HG02885 (cell line): ENCODE measurements at regions not wholly inside any gene's neighbourhood (a gene's known extent, or its start where the extent isn't known, plus 50 kb on each side); places are given as distances from the start of the nearest gene placed in this dataset.

ENCODE experiments used
- ATAC-seq: cut with Tn5 transposase; IDR thresholded peaks from one replicate; pipeline ENCODE4 v1.9.1; 2021; ENCODE audit warnings: mild to moderate bottlenecking; ENCODE audit not compliant: unreplicated experiment, poor library complexity

DNA sequence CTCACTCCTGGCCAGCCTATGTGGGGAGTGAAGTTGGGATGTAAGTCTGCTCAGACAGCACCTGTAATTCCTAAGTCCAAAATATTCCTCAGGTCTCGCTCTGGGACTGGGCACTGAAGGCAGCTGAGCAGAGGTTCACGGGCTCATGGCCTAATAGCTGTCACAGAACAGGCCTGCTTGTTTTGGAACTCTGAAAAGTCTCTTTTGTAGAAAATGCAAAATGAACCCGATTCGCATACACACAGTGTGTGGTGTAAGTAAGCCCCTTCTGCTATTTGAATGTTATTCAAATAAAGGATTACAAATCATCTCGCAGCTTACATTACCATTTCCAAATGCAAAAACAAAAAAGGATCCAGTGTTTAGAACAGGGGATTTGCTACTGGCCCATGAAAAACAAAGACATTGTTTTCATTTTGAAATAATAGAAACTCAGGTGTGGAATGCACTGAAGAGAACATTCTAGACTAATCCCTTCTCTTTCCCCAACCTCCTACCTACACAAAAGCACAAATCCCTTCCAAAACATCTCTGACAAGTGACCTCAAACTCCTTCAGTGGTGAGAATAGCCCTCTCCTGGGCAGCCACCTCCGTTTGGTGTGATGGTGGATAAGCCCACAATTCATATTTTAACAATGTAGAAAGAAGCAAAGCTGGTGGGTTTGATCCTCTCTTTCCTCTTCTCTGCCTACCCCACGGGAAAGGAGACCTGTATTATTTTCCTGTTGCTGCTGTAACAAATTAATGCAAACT lies 118.3 kb upstream of the NCK2 start:
- no peak for ATAC-seq

DNA sequence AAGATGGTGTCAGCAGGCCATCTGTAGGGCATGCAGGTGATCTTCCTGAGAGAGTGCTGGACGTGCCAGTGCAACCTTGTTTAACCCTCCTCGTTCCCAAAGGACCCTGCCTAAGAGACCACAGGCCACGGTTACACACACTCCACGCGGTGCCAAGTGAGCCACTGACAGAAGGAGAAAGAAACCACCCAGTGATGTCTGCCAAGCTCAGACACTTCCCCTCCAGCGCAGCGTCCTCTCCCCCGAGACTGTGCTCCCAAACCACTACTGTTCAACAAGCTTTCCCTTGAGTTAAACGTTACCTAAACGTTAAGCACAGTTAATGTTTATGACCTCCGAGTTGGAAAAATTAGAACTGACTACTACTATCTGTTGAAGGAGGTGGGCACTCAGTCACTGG lies 119.1 kb upstream of the NCK2 start:
- no peak for ATAC-seq

DNA sequence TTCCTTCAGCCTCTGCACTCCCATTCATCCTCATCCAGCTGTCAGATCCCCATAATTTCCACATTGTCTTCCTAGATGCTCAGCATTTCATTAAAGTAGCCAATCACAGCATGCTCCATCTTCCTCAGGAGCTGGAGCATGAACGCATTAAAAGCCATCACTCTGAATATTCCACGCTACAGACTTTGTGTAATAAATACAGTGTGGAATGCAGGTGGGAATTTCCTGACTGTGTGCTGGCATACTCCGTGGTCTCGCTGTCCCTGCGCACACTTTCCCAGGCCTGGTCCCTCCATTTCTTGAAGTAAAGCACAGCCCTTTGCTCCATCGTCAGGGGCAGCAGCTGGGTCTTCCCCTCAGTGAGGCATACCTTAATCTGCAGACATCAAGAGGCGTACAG lies 123.7 kb upstream of the NCK2 start:
- ATAC-seq = no peak

DNA sequence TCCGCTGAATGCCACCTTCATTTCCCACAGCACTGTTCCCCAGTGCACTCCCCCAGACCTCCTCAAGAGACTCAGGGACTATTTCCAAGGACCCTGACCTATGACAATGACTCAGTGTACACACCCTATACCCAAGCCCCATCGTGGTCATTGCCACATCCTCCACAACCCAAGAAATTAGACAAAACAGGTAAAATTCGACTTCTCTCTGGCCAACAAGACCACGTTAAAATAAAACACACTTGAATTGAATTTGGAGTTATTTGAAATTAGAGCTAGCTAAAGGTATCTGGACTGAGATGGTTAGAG lies 126.4 kb upstream of the NCK2 start:
- no peak for ATAC-seq

DNA sequence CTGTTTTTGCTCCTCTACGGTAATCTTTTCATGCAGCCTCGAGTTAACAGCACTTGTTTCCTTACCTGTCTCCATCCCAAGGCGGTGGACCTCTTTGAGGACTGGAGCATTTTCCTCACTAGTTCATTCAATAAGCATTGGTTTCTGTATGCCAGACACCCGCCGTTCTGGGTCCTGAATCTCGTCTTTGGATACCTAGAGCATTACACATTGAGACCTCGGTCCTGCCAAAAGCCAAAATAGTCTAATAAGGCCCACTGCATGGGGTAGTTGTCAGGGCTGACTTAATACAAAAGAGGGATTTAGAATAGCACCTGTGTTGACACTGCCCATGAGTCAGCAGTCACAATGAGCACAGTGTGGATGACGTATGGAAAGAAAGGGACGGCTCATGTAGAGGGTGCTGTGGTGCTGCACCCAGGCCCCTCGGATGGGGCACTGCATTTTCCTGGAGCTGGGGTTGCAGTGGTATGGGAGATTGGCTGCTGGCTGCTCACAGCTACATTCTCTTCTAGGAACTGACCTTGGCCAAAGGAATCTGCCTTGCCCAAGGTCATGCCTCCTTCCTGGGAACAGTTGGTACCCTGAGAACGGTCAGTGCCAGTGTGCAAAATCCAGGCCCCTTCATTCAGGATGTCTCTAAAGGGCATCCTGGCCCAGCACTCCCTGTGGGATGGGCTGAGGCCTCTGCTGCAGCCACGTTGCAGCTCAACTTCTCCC lies 126.9 kb upstream of the NCK2 start:
- ATAC-seq = no peak

DNA sequence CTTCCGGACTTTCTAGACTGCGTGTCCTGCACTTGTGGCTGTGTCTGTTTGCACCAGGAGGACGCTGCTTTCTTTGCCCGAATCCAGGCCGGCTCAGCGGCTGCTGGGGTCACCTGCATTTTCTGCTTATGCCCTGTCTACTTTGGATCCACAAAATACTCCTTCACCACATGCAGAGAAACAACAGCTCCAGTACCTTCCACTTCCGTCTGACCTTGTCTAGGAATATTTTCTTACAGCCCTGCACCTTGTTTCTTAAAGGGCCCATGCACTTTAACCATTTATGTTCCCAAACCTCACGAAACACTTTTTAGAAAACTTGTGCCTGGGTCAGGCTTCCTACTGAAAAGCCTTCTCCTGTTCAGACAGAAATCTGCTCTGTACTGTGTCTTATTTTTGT lies 129.4 kb upstream of the NCK2 start:
- no peak for ATAC-seq

DNA sequence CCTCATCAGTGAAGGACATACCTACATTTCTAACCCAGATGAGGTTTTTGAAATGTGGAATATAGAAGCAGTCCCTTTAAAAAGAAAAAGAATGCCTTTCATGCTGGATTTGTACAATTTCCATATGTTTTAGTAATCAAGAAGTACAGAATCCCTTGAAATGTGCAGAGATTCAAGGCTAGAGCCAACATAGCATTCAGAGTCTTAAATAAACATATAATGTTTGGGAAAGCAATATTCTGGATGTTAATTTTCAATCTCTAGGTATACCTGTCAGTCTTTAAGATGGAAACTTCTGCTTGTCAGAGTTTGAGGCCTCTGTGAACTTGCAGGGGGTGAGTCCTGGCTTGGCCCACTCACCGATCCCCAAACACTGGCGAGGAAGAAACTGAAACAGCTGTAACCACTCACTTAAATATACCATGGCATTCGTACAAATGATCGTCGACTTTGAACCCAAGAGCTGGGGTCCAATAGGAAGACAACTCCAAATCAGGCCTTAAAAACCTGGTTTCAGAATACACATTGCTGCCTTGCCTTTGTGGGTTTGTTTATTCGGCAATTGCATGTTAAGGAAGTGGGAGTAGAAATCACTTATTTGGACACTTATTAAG lies 132.8 kb upstream of the NCK2 start:
- ATAC-seq = no peak

DNA sequence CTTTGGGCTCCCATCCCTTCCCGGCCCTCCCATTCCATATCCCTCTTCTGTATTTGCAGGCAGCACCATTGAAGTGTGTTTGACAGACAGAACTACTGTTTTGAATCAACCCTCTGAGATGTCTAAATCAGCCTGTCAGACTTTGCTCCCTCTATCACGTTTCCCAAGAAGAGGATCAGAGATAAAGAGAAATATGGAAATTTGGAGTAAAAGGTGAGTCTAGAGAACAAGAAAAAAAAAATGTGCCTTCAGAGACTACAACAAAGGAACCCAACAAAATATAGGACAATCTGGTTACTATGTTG lies 133.4 kb upstream of the NCK2 start:
- no peak for ATAC-seq

DNA sequence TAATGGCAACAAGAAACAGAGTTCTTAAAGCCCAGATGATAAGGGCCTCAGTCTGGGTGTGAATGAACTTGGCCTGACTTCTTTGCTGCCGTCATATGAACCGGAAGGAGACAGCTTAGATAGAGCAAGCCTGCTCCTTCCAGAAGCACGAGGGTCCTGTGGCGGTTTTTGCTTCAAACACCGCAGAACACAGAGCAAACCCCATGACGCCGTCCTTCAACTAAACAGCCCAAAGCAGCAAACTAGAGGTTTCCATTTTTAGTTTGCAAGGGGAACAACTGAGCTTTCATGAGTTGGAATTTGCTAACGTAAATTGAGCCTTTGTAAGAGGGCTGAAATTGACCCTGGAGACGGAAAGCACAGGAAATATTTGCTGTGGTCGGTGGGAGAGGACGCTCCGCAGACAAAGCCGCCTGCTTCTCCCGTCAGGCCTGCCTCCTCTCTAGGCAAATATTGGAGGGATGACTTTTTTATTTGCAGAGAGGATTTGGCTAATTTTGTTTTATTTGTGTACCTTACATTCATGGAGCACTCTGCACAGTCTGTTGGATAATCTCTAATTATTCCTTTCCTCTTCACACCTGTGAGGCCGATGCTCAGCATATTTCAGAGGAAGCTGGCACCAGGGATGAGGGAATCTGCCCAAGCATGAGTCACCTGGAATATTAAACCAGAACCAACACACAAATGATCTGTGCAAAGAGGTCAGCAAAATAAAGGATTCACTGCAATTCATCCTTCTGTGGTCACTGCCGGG lies 134.0 kb upstream of the NCK2 start:
- no peak for ATAC-seq

DNA sequence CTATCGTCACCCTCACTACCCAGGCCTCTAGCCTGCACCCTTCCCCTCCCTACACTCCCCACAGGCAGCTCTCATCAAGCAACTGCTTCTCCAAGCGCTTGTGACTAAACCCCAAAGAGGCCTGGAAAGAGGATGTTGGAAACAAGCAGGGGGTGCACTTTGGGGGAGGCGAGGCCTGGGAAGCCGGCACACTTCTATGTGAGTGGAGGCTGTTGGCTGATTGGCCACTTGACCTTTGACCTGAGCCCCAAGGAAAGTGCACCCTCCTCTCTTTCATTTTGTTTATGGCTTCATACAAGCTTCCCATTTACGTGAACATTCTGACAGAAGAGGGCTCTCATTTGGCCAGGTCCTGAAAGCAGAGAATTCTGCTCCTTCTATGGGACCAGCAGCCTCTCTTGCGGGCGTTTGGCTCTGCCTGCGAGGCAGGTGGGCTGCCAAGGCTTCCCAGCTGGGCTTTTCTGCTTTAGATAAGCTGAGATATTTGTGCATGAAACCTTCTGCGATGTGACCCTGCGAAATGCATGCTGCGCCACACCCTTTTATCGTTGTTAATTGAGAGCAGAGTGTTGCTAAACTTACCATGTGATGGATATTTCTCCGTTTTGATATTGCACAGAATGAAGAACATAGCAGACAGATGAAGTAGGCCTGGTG lies 134.8 kb upstream of the NCK2 start:
- ATAC-seq = no peak

DNA sequence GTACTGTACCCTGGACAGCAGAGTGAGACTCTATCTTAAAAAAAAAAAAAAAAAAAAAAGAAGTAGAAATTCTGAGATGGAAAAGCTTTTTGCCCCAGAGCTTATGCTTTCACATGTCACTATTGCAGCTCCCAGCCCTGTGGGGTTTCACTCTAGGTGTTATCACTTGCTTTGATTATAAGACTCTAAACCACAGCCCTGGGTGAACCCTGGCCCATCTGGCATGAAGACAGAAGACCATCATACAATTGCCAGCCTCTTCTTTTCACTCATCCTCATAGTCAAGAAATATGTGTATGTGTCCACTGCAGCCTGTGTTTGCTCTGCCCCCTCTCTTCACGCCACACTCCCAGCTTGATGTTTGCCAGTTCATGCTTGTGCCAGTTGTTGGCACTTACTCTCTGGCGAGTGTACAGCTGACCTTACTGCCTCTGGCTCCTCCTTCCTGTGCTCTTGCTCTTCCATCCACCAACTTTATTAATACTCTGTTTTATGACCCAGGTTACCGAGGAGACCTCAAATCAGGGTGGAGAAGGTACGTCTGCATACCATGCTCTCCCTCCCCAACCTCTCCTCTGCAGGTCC lies 136.7 kb upstream of the NCK2 start:
- ATAC-seq = no peak

DNA sequence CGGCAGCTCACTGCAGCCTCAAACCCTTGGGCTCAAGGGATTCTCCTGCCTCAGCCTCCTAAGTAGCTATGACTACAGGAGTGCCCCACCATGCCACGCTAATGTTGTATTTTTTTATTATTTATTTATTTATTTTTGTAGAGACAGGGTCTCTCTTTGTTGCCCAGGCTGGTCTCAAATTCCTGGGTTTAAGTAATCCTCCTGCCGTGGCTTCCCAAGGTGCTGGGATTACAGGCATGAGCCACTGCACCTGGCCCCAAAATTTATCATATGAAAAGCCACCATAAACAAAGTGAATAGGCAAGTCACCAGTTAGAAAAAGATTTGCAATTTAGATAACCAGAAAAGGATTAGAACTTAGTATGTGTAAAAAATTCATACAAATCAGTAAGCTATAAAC lies 138.6 kb upstream of the NCK2 start:
- no peak for ATAC-seq

DNA sequence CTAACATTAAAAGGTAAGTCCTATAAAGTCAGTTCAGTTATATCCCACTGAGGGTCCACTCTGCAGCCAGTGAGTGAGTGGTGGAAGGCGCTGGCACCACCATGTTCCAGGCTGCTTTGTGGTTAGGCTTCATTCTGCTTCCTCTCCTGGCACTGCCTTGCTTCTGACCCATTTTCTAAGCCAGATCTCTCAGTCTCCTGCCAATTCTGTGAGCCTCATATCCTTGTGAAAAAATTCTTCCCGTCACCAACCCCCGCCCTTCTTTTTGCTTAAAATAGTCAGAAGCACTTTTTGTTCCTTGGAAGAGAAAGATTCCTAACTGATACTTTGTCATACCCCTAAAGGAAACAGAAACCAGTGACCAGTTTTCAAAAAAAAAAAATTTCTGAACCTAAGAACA lies 139.8 kb upstream of the NCK2 start:
- no peak for ATAC-seq

DNA sequence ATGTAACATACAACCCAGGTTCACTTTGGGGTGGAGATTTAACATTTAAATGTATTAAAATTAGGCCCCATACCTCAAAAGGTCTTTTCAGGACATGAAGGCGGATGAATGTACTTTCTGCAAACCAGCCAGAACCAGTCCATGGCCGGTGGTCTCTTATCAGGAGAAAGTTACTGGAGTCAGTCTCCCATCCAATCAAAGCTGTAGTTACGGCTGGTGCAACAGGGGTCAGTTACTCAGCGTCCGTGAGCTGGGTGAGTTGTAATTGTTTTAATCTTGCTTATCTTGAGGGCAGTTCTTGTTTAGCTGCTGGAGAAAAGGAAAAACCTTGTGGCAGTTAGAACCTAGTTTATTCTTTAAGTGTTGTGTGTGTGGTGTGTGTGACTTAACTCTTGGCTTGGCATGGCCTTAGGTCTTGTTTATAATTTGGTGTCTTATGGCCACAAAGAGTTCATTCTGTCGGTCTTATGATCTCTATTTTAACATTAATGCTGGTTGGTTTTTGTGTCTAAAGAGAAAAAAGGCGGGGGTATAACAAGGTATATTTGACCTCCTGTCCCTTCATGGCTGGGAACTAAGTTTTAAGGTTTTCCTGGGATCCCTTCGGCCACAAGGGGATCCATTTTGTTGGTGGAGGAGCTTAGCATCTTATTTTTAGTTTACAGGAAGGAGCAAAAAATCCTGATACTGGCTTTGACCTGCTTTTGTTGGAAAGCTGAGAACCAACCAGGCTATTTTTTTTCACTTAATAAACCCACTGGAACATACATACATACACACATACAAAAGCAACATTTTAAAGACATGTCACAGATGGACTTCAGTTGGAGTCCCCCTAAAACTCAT lies 143.5 kb upstream of the NCK2 start:
- ATAC-seq = no peak

DNA sequence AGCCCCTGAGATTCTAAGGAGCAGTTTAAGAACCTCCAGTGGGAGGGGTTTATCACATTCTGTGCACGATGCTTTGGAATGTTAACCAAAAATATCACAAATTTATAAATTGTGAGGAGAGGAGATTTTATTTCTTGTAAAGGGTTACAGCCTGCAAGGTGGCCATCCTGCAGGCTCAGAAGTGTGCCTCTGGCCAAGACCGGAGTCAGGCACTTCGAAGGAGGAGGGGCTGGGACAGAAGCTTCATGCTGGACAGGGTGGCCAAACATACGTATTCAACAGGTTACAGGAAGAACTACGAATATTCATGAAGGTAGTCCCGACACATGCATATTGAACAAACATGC lies 144.1 kb upstream of the NCK2 start:
- no peak for ATAC-seq

DNA sequence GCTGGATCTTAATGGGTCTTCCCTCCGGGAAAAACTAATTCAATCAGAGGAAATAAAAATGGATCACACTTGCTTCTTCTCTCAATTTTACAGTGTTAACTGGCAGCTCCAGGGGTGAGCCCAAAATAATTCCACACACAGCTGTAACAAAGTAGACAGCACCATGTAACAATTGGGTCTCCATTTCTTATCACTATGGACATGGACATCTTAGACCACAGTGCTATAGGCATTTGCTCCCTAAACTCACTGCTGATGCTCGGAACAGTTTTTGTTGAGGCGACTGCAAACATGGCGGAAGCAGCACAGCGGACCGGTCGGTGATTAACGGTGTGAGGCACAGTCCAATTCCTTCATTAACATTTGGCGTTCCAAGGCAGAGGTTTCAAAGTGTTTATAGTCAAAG lies 144.7 kb upstream of the NCK2 start:
- ATAC-seq = no peak

DNA sequence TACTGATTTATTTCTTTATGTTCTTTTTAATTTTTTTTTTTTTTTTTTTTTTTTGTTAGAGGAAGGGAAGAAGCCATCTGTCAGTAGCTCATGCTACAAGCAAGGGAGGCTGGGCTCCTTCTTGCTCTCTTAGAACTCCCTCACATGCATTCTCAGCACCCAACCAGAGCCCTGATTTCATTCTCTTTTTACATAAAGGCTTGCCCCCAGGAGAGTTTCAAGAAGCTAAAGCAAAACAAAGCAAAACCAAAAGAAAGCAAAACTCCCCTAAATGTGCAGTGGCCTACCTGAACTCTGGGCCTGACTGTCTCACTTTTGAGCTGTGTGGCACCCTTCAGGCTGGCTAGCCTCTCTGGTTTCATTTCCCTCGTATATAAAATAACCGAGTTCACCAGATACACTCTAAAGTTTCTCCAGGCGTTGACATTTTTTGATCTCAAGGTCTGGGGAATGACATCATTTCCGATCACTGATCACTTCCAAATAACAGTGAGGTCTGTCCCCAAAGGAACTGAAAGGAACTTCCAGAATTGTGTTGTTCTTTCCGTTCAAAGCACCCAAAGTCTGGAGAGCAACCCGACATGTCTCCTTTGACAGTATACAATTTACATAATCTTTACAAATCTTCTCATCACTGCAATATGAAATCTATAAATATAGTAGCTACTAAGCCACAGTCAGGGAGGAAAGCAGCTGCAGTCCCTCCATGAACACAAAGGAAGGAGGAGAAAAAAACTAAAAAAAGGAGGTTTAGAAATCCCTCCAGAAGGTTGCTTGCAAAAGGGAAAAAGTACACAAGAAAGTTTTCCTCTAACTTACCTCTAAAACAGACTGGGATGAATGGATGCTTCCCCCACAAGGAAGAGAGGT lies 145.6 kb upstream of the NCK2 start:
- ATAC-seq = no peak

DNA sequence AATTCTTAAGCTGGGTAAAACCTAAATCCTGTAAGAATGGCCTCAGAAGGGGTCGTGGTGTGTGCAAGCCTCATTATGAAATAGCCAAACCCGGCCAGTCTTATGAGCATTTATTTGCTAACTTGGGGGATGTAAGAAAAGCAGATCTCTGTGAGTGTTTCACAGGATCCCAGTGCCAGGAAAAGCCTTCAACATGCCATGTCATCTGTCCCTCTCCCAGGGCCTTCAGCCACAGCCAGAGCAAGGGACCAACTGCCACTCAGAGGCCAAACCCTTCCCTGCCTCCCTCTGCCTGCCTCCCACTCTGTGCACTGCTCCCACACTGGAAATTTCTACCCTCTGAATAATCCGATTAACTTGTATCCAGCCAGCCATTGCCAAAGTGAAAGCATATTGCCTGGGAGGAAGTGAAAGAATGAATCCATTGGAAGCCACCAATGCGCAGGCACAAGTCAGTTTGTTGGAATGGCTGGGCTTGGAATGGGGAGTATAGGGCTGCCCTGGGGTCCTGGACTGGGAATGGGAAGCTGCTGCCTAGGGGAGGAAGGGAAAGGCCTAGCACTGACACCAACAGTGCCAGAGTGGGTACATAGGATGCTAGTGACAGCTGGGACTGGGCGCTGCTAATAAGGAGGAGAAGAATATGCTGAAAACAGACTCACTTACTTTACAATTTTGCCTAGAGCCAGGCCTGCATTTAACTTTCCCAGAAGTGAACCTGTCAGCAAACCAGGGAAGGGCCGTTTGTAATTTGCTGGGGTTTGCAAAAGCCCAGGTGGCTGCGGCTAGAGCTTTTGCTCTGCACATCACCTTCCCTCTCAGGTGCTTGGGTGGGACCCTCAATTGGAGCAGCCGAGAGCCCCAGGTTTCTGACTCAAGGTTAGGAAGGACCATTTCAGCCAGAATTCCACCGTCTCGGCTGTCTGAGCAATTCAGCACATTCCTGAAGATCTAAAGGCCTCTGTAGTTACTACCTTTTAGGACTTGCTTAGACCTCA lies 146.6 kb upstream of the NCK2 start:
- ATAC-seq = no peak
